ENCODE measurements at regions not wholly inside any gene's neighbourhood (a gene's known extent, or its start where the extent isn't known, plus 50 kb on each side); places are given as distances from the start of the nearest gene placed in this dataset.

DNA sequence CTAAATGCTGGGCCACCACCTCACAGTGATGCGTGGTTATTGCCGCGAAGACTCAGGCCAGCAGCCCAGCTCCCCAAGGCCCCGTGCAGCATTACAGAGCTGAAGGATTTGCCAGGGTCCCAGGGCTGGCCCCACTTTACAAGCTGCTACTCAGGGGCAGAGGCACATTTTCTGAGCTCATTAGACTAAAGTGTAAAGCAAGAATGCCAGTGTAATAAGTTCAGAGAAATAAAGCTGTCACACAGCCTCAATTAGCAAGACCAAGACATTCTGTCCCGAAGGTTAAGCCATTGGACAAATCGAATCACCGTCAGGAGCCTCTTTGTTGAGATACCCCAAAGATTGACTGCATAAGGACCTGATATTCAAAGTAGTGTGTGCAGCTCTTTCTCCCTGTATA lies 428.4 kb downstream of the EFNB2 start:
- H3K4me3 ChIP-seq (ENCODE audit: low read depth, low read length), result no peak overlapping the region
- DNase-seq (ENCODE audit: low read depth), result no peak
- TF ChIP-seq, protein P1, sequence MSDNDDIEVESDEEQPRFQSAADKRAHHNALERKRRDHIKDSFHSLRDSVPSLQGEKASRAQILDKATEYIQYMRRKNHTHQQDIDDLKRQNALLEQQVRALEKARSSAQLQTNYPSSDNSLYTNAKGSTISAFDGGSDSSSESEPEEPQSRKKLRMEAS (IDR thresholded peaks at IDR 0.05; ENCODE audit: low read depth, low read length), result no peak
- no peak for TF ChIP-seq MYC (IDR thresholded peaks at IDR 0.05; ENCODE audit: low read depth, low read length)
- no peak for TF ChIP-seq POLR2A (IDR thresholded peaks at IDR 0.05; ENCODE audit: extremely low read depth, insufficient read length)
- TF ChIP-seq, protein P2, sequence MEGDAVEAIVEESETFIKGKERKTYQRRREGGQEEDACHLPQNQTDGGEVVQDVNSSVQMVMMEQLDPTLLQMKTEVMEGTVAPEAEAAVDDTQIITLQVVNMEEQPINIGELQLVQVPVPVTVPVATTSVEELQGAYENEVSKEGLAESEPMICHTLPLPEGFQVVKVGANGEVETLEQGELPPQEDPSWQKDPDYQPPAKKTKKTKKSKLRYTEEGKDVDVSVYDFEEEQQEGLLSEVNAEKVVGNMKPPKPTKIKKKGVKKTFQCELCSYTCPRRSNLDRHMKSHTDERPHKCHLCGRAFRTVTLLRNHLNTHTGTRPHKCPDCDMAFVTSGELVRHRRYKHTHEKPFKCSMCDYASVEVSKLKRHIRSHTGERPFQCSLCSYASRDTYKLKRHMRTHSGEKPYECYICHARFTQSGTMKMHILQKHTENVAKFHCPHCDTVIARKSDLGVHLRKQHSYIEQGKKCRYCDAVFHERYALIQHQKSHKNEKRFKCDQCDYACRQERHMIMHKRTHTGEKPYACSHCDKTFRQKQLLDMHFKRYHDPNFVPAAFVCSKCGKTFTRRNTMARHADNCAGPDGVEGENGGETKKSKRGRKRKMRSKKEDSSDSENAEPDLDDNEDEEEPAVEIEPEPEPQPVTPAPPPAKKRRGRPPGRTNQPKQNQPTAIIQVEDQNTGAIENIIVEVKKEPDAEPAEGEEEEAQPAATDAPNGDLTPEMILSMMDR (IDR thresholded peaks at IDR 0.05; ENCODE audit: low read depth, low read length), result no peak

DNA sequence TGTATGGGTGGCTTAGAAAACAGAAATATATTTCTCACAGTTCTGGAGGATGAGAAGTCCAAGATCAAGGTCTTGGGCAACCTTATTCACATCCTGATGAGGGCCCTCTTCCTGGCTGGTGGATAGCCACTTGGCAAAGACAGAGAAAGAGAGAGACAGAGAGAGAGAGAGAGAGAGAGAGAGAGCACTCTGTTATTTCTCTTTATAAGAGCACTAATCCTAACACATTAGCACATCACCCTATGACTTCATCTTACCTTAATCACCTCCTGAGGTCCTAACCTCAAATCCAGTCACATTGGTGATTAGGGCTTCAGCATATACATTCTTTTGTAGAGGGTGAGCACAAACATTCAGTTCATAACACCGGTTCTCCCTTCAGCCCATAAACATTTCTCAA lies 430.3 kb downstream of the EFNB2 start:
- TF ChIP-seq MYC (IDR thresholded peaks at IDR 0.05; ENCODE audit: low read depth, low read length), result no peak
- TF ChIP-seq POLR2A (IDR thresholded peaks at IDR 0.05; ENCODE audit: extremely low read depth, insufficient read length), result no peak
- TF ChIP-seq, protein P2 (IDR thresholded peaks at IDR 0.05; ENCODE audit: low read depth, low read length), result no peak
- TF ChIP-seq, protein P1 (IDR thresholded peaks at IDR 0.05; ENCODE audit: low read depth, low read length), result no peak
- no peak overlapping the region for H3K4me3 ChIP-seq (ENCODE audit: low read depth, low read length)
- DNase-seq (ENCODE audit: low read depth), result no peak

DNA sequence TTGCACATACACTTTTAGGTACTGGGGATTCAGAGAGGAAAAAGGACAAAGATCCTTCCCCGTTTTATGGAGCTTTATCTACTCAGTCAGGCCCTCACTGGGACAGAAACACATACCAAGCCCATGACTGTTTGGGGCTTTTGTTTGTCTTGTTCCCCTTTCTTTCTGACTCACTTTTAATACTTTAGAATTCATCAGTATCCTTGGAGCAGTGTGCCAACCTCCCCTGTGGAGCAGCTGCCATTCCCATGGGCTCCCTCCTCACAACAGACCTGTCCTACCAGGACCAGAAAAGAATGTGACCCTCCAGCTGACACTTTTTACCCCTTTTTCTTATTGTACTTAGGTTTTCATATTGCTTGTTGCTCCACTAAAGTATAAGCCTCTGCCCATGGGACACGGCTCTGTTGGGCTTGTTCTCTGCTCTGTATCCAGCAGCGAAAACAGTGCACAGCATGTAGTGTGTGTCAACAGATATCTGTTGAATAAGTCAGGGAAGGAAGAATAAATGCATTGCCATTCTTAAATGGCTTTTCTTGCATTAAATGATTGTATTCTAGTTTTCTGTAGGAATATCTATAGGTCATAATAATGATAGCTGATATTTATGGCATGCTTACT lies 431.1 kb downstream of the EFNB2 start:
- no peak for DNase-seq (ENCODE audit: low read depth)
- H3K4me3 ChIP-seq (ENCODE audit: low read depth, low read length), result no peak overlapping the region
- TF ChIP-seq POLR2A (IDR thresholded peaks at IDR 0.05; ENCODE audit: extremely low read depth, insufficient read length) (no peak), MYC (IDR thresholded peaks at IDR 0.05; ENCODE audit: low read depth, low read length) (no peak)
- TF ChIP-seq, protein P1 (IDR thresholded peaks at IDR 0.05; ENCODE audit: low read depth, low read length), result no peak
- TF ChIP-seq, protein P2 (IDR thresholded peaks at IDR 0.05; ENCODE audit: low read depth, low read length), result no peak

DNA sequence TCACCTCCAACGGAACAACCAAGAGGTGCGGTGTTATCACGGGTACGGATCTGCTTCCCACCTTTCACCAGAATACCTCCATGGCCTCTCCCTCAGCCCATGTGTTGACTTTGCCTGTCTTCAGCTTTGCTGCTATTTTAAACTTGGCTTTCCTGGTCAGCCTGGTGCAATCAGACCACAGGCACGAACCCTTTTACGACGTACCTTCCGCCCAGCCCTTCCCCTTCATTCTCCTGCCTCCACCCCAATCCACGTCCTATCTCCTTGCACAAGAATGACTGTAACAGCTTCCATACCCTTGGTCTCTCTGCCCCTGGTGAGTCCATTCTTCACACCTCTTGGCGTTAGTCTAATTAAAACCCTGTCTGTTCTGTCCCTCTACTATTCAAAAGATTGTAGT lies 431.7 kb downstream of the EFNB2 start:
- no peak overlapping the region for H3K4me3 ChIP-seq (ENCODE audit: low read depth, low read length)
- TF ChIP-seq, protein P2 (IDR thresholded peaks at IDR 0.05; ENCODE audit: low read depth, low read length), result no peak
- no peak for TF ChIP-seq POLR2A (IDR thresholded peaks at IDR 0.05; ENCODE audit: extremely low read depth, insufficient read length)
- TF ChIP-seq, protein P1 (IDR thresholded peaks at IDR 0.05; ENCODE audit: low read depth, low read length), result no peak
- TF ChIP-seq MYC (IDR thresholded peaks at IDR 0.05; ENCODE audit: low read depth, low read length), result no peak
- DNase-seq (ENCODE audit: low read depth), result peak; percentile 8

DNA sequence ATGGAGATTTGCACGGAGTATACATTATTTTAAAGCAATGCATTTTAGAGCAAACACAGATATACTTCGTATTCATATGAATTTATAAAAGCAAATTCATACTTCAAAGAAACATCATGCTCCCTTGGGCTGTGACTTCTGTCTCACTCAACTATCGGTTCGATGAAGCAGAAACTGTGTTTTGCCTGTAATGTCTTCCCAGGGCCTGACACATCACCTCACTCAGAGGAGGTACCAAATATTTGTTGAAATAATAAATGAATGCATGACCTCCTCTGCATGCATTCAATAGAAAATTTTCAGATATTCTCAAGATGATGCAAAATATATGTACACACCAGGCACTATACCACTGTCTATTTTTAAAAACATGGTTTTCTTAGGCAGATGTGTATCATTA lies 432.7 kb downstream of the EFNB2 start:
- H3K4me3 ChIP-seq (ENCODE audit: low read depth, low read length), result no peak overlapping the region
- TF ChIP-seq, protein P2 (IDR thresholded peaks at IDR 0.05; ENCODE audit: low read depth, low read length), result no peak
- TF ChIP-seq MYC (IDR thresholded peaks at IDR 0.05; ENCODE audit: low read depth, low read length), result no peak
- TF ChIP-seq, protein P1 (IDR thresholded peaks at IDR 0.05; ENCODE audit: low read depth, low read length), result no peak
- TF ChIP-seq POLR2A (IDR thresholded peaks at IDR 0.05; ENCODE audit: extremely low read depth, insufficient read length), result no peak
- DNase-seq (ENCODE audit: low read depth), result no peak

Measured in NB4 (cell line).